IMR-90 (cell line): ENCODE measurements at regions not wholly inside any gene's neighbourhood (a gene's known extent, or its start where the extent isn't known, plus 50 kb on each side); places are given as distances from the start of the nearest gene placed in this dataset.

ENCODE experiments used
- ATAC-seq: fragments of 200-7000 bp; cut with Tn5 transposase; 2 replicates; pipeline ENCODE4 v1.9.1; 2020; ENCODE audit warnings: low read depth, mild to moderate bottlenecking, moderate library complexity
- BruUV-seq: library from RNA; stranded (reverse); fragments of 400-500 nt; replicated peaks from 2 replicates; lab custom pipeline; 2021; lab: Mats Ljungman, UMichigan
- CTCF ChIA-PET: fragments of 300-600 bp; formaldehyde crosslinking; extraction: SDS; loops from one replicate; lab custom pipeline; 2021; ENCODE audit warnings: antibody characterized with exemption; lab: Yijun Ruan, JAX
- POLR2A ChIA-PET: fragments of 300-600 bp; sonication (Branson Sonifier 250); formaldehyde crosslinking; loops from one replicate; lab custom pipeline; 2022; ENCODE audit warnings: antibody characterized with exemption; ENCODE audit not compliant: unreplicated experiment; lab: Charles Lee
- DNase-seq: peaks from one replicate; pipeline ENCODE4 v3.0.0; 2013
- H2AFZ ChIP-seq: replicated peaks from 2 replicates; pipeline ENCODE3; 2013; ENCODE audit warnings: low read length, mild to moderate bottlenecking; ENCODE audit not compliant: poor library complexity
- H2AK5ac ChIP-seq: 2 replicates; pipeline ENCODE4 v1.6.1; 2013; ENCODE audit warnings: low read depth, low read length, inconsistent platforms
- H2AK9ac ChIP-seq: replicated peaks from 2 replicates; pipeline ENCODE3; 2013; ENCODE audit warnings: mild to moderate bottlenecking, low read depth, low read length, moderate library complexity; ENCODE audit not compliant: poor library complexity
- H2BK120ac ChIP-seq: 2 replicates; pipeline ENCODE4 v1.6.1; 2013; ENCODE audit warnings: low read depth, low read length, inconsistent platforms
- H2BK15ac ChIP-seq: 3 replicates; pipeline ENCODE4 v1.6.1; 2013; ENCODE audit warnings: low read depth, low read length, inconsistent platforms
- H2BK20ac ChIP-seq: 2 replicates; pipeline ENCODE4 v1.6.1; 2013; ENCODE audit warnings: low read depth, mild to moderate bottlenecking, inconsistent platforms, low read length, moderate library complexity
- H2BK5ac ChIP-seq: 2 replicates; pipeline ENCODE4 v1.6.1; 2013; ENCODE audit warnings: mild to moderate bottlenecking, low read depth, low read length, inconsistent platforms; ENCODE audit not compliant: poor library complexity, severe bottlenecking
- H3K14ac ChIP-seq: replicated peaks from 2 replicates; pipeline ENCODE4 v1.6.1; 2013; ENCODE audit warnings: low read depth, low read length, inconsistent platforms
- H3K18ac ChIP-seq: 2 replicates; pipeline ENCODE4 v1.6.1; 2013; ENCODE audit warnings: low read depth, low read length, control low read depth
- H3K23ac ChIP-seq: 2 replicates; pipeline ENCODE4 v1.6.1; 2013; ENCODE audit warnings: low read depth, low read length, inconsistent platforms
- H3K27ac ChIP-seq: 2 replicates; pipeline ENCODE4 v1.5.1; 2013; ENCODE audit warnings: mild to moderate bottlenecking, control low read depth, low read length; ENCODE audit not compliant: insufficient read depth
- H3K27me3 ChIP-seq: 2 replicates; pipeline ENCODE4 v1.6.1; 2013; ENCODE audit warnings: low read length; ENCODE audit not compliant: control insufficient read depth, insufficient read depth
- H3K36me3 ChIP-seq: 2 replicates; pipeline ENCODE4 v1.6.1; 2013; ENCODE audit warnings: low read length, mixed read lengths; ENCODE audit not compliant: control insufficient read depth, insufficient read depth
- H3K4ac ChIP-seq: 2 replicates; pipeline ENCODE4 v1.6.1; 2013; ENCODE audit warnings: low read depth, low read length, inconsistent platforms
- H3K4me1 ChIP-seq: 2 replicates; pipeline ENCODE4 v1.6.1; 2013; ENCODE audit warnings: low read length, mixed read lengths; ENCODE audit not compliant: control insufficient read depth, insufficient read depth
- H3K4me2 ChIP-seq: 2 replicates; pipeline ENCODE4 v1.6.1; 2013; ENCODE audit warnings: low read depth, mild to moderate bottlenecking, control low read depth, low read length, moderate library complexity
- H3K4me3 ChIP-seq: 2 replicates; pipeline ENCODE4 v1.5.1; 2013; ENCODE audit warnings: low read depth, mild to moderate bottlenecking, control low read depth, low read length, moderate library complexity; ENCODE audit not compliant: insufficient read depth
- H3K56ac ChIP-seq: 2 replicates; pipeline ENCODE4 v1.6.1; 2013; ENCODE audit warnings: low read length, inconsistent platforms; ENCODE audit not compliant: insufficient read depth; ENCODE audit errors: extremely low read depth
- H3K79me1 ChIP-seq, 2 experiments: 2 replicates each; pipeline ENCODE4 v1.6.1; 2013; ENCODE audit warnings: low read length in 2 of 2, inconsistent platforms in 1 of 2, low read depth in 1 of 2
- H3K9ac ChIP-seq: 2 replicates; pipeline ENCODE4 v1.6.1; 2013; ENCODE audit warnings: low read depth, low read length, control low read depth
- H3K9me1 ChIP-seq: 2 replicates; pipeline ENCODE4 v1.6.1; 2013; ENCODE audit warnings: low read length, inconsistent platforms; ENCODE audit not compliant: insufficient read depth
- H3K9me3 ChIP-seq: 2 replicates; pipeline ENCODE4 v1.6.1; 2013; ENCODE audit warnings: low read length; ENCODE audit not compliant: control insufficient read depth, insufficient read depth
- H4K20me1 ChIP-seq: 2 replicates; pipeline ENCODE4 v1.6.1; 2013; ENCODE audit warnings: low read length, inconsistent platforms; ENCODE audit not compliant: insufficient read depth
- H4K5ac ChIP-seq: 2 replicates; pipeline ENCODE4 v1.6.1; 2013; ENCODE audit warnings: mild to moderate bottlenecking, low read depth, low read length, control low read depth
- H4K8ac ChIP-seq, 2 experiments: 2 replicates each; pipeline ENCODE4 v1.6.1; 2013; ENCODE audit warnings: low read depth in 2 of 2, low read length in 2 of 2, control low read depth in 1 of 2, inconsistent platforms in 1 of 2
- H4K91ac ChIP-seq: 2 replicates; pipeline ENCODE4 v1.6.1; 2013; ENCODE audit warnings: low read depth, low read length, inconsistent platforms; ENCODE audit not compliant: insufficient read depth
- CEBPB ChIP-seq: IDR thresholded peaks from 2 replicates; pipeline ENCODE4 v1.6.1; 2012; ENCODE audit warnings: low read depth, low read length, improper control_type of control experiment
- CHD1 ChIP-seq: IDR thresholded peaks from 2 replicates; pipeline ENCODE4 v1.6.1; 2012; ENCODE audit warnings: low read depth, low read length, improper control_type of control experiment
- FOS ChIP-seq: fragments of 150-350 bp; IDR thresholded peaks from 2 replicates; pipeline ENCODE4 v1.6.1; 2016; ENCODE audit warnings: low read depth, low read length
- MAFK ChIP-seq: IDR thresholded peaks from 2 replicates; pipeline ENCODE4 v1.6.1; 2012; ENCODE audit warnings: low read depth, low read length, improper control_type of control experiment
- MAZ ChIP-seq: IDR thresholded peaks from 2 replicates; pipeline ENCODE4 v1.6.1; 2012; ENCODE audit warnings: low read depth, mild to moderate bottlenecking, low read length, improper control_type of control experiment, moderate library complexity, borderline replicate concordance
- MXI1 ChIP-seq: IDR thresholded peaks from 2 replicates; pipeline ENCODE4 v1.6.1; 2012; ENCODE audit warnings: low read depth, mild to moderate bottlenecking, low read length, moderate library complexity, borderline replicate concordance
- NFE2L2 ChIP-seq: fragments of 150-350 bp; IDR thresholded peaks from 2 replicates; pipeline ENCODE4 v1.6.1; 2016; ENCODE audit warnings: low read depth, mild to moderate bottlenecking, low read length
- RCOR1 ChIP-seq: IDR thresholded peaks from 2 replicates; pipeline ENCODE4 v1.6.1; 2012; ENCODE audit warnings: mild to moderate bottlenecking, low read length, improper control_type of control experiment; ENCODE audit not compliant: insufficient replicate concordance
- RFX5 ChIP-seq: IDR thresholded peaks from 2 replicates; pipeline ENCODE4 v1.8.0; 2012; ENCODE audit warnings: low read depth, mild to moderate bottlenecking, low read length, moderate library complexity
- SMC3 ChIP-seq: fragments of 150-350 bp; IDR thresholded peaks from 2 replicates; pipeline ENCODE4 v1.6.1; 2016; ENCODE audit warnings: low read depth, mild to moderate bottlenecking, antibody characterized with exemption, low read length, moderate library complexity
- USF2 ChIP-seq: fragments of 150-350 bp; IDR thresholded peaks from 2 replicates; pipeline ENCODE4 v1.6.1; 2017; ENCODE audit warnings: mild to moderate bottlenecking, antibody characterized with exemption, low read length, low read depth
- WGBS, 2 experiments: methylation state at CpG; one replicate each; pipeline versions ENCODE4 v1.1.5 to v1.1.7; 2013; ENCODE audit warnings: missing lambda C conversion rate in 2 of 2; ENCODE audit not compliant: insufficient read length in 1 of 2; ENCODE audit errors: extremely low coverage in 2 of 2; 5-methylcytosine and 5-hydroxymethylcytosine counted together
- dilution Hi-C: fragments of 300-500 bp; cut with HindIII; formaldehyde crosslinking; loops from one replicate; pipeline ENCODE4 v1.14.3; 2018; ENCODE audit warnings: low sequenced_read_pairs; ENCODE audit not compliant: unreplicated experiment
- in situ Hi-C: fragments of 300-500 bp; cut with MboI; formaldehyde crosslinking; loops from 3 replicates; pipeline ENCODE4 v1.14.3; 2019; ENCODE audit warnings: low sequenced_read_pairs, inconsistent platforms, mixed read lengths
- intact Hi-C: fragments of 100-400 bp; cut with micrococcal nuclease; formaldehyde crosslinking; loops from 2 replicates; pipeline ENCODE4 v1.10.0; 2022
- TF ChIP-seq, protein P1 (sequence below): conservative IDR thresholded peaks from 2 replicates; pipeline ENCODE4 v1.5.1; 2012; ENCODE audit warnings: mild to moderate bottlenecking, low read depth, low read length, improper control_type of control experiment

DNA sequence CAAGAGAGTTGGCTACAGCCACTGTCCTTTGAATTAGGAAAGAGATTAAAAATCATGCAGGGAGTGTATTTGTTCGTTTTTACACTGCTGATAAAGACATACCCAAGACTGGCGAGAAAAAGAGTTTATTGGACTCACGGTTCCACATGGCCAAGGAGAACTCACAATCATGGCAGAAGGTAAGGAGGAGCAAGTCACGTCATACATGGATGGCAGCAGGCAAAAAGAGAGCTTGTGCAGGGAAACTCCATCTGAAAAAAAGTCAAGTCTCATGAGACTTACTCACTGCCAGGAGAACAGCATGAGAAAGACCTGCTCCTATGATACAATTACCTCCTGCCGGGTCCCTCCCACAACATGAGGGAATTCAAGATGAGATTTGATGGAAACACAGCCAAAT, 1595.2 kb downstream of the KCNT2 start:
- H3K36me3 ChIP-seq = no peaks in the 10 kb centered on the region
- no peak overlapping the region for H3K4me3 ChIP-seq
- H3K4ac ChIP-seq = no peak overlapping the region
- no peak overlapping the region for H4K91ac ChIP-seq
- no peak for ATAC-seq
- H3K23ac ChIP-seq = no peak overlapping the region
- H2AK5ac ChIP-seq = no peak overlapping the region
- no peak overlapping the region for H3K27ac ChIP-seq
- ChIA-PET CTCF (no interaction called here), POLR2A (no interaction called here)
- 86% methylated on average over 2 of the region's 5 CpGs; no CpG with 5 or more reads in 1 of the 2 experiments for WGBS, 2 experiments
- no TSS peak for BruUV-seq
- H2AFZ ChIP-seq = no peak overlapping the region
- no peak overlapping the region for H4K5ac ChIP-seq
- TF ChIP-seq CHD1 (no peak), RCOR1 (no peak), NFE2L2 (no peak), MAZ (no peak), MXI1 (no peak), USF2 (no peak), SMC3 (no peak), CEBPB (no peak), MAFK (no peak), FOS (no peak), RFX5 (no peak)
- TF ChIP-seq, protein P1, sequence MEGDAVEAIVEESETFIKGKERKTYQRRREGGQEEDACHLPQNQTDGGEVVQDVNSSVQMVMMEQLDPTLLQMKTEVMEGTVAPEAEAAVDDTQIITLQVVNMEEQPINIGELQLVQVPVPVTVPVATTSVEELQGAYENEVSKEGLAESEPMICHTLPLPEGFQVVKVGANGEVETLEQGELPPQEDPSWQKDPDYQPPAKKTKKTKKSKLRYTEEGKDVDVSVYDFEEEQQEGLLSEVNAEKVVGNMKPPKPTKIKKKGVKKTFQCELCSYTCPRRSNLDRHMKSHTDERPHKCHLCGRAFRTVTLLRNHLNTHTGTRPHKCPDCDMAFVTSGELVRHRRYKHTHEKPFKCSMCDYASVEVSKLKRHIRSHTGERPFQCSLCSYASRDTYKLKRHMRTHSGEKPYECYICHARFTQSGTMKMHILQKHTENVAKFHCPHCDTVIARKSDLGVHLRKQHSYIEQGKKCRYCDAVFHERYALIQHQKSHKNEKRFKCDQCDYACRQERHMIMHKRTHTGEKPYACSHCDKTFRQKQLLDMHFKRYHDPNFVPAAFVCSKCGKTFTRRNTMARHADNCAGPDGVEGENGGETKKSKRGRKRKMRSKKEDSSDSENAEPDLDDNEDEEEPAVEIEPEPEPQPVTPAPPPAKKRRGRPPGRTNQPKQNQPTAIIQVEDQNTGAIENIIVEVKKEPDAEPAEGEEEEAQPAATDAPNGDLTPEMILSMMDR = no peak
- H3K27me3 ChIP-seq = no peaks in the 10 kb centered on the region
- H3K18ac ChIP-seq = no peak overlapping the region
- H3K4me1 ChIP-seq = no peaks in the 10 kb centered on the region
- H3K9me3 ChIP-seq = no peaks in the 10 kb centered on the region
- no peak overlapping the region for H3K56ac ChIP-seq
- H2BK15ac ChIP-seq = no peak overlapping the region
- intact Hi-C loops = no loop called here
- no peaks in the 10 kb centered on the region for H3K9me1 ChIP-seq
- H2AK9ac ChIP-seq = no peak overlapping the region
- no peak for DNase-seq
- no peaks in the 10 kb centered on the region for H3K79me1 ChIP-seq
- H2BK5ac ChIP-seq = no peak overlapping the region
- no peaks in the 10 kb centered on the region for H4K20me1 ChIP-seq
- H2BK120ac ChIP-seq = no peak overlapping the region
- dilution Hi-C loops = no loop called here
- H3K14ac ChIP-seq = no peak overlapping the region
- no peak overlapping the region for H4K8ac ChIP-seq
- in situ Hi-C loops = no loop called here
- no peak overlapping the region for H2BK20ac ChIP-seq
- H3K4me2 ChIP-seq = no peak overlapping the region
- H3K9ac ChIP-seq = no peak overlapping the region
